ENCODE measurements at regions not wholly inside any gene's neighbourhood (a gene's known extent, or its start where the extent isn't known, plus 50 kb on each side); places are given as distances from the start of the nearest gene placed in this dataset.

GRCh38 chr13:44045180-44045562 lies 165.5 kb downstream of the LACC1 start:
- no peak for TF ChIP-seq CTCF (IDR thresholded peaks at IDR 0.05; ENCODE audit: low read length, missing control alignments)
- no peak for DNase-seq (ENCODE audit: low read depth)
- no peak overlapping the region for H3K4me3 ChIP-seq (replicated peaks; ENCODE audit: low read depth, low read length)

- DNase-seq (ENCODE audit: low read depth), result no peak
- no peak for TF ChIP-seq CTCF (IDR thresholded peaks at IDR 0.05; ENCODE audit: low read length, missing control alignments)
- no peak overlapping the region for H3K4me3 ChIP-seq (replicated peaks; ENCODE audit: low read depth, low read length)
Observed at GRCh38 chr13:44046428-44046827, 166.7 kb downstream of the LACC1 start.

- TF ChIP-seq CTCF (IDR thresholded peaks at IDR 0.05; ENCODE audit: low read length, missing control alignments), result peak; percentile 25
- DNase-seq (ENCODE audit: low read depth), result peak; percentile 24
- no peak overlapping the region for H3K4me3 ChIP-seq (replicated peaks; ENCODE audit: low read depth, low read length)
Observed at GRCh38 chr13:44048326-44048725, 168.6 kb downstream of the LACC1 start.

GRCh38 chr13:44049081-44049945 lies 169.6 kb downstream of the LACC1 start:
- no peak overlapping the region for H3K4me3 ChIP-seq (replicated peaks; ENCODE audit: low read depth, low read length)
- no peak for DNase-seq (ENCODE audit: low read depth)
- TF ChIP-seq CTCF (IDR thresholded peaks at IDR 0.05; ENCODE audit: low read length, missing control alignments), result no peak

- peak; percentile 63 for DNase-seq (ENCODE audit: low read depth)
- H3K4me3 ChIP-seq (replicated peaks; ENCODE audit: low read depth, low read length), result no peak overlapping the region
- TF ChIP-seq CTCF (IDR thresholded peaks at IDR 0.05; ENCODE audit: low read length, missing control alignments), result peak; percentile 81
Observed at GRCh38 chr13:44050450-44051063, 170.9 kb downstream of the LACC1 start.

- TF ChIP-seq CTCF (IDR thresholded peaks at IDR 0.05; ENCODE audit: low read length, missing control alignments), result no peak
- no peak for DNase-seq (ENCODE audit: low read depth)
- H3K4me3 ChIP-seq (replicated peaks; ENCODE audit: low read depth, low read length), result no peak overlapping the region
Observed at GRCh38 chr13:44051405-44051804, 171.7 kb downstream of the LACC1 start.
